22Rv1 (cell line): ENCODE measurements at regions not wholly inside any gene's neighbourhood (a gene's known extent, or its start where the extent isn't known, plus 50 kb on each side); places are given as distances from the start of the nearest gene placed in this dataset.
A peak's percentile ranks its signal among the peaks of the same experiment; 100 is the strongest.
"Not testable (repeated sequence)": the region's sequence is repeated elsewhere in the genome, so short reads cannot be mapped to it uniquely, and the experiment has no call there.

Experiments used
- H3K27ac ChIP-seq: fragments of 450-650 bp; 2 replicates; pipeline ENCODE4 v1.5.1; 2017
- ZFX ChIP-seq: fragments of 450-650 bp; IDR thresholded peaks from 2 replicates; pipeline ENCODE4 v1.6.1; 2017; ENCODE audit warnings: antibody characterized with exemption, borderline replicate concordance
- TF ChIP-seq, protein P1 (sequence below): fragments of 450-650 bp; IDR thresholded peaks from 2 replicates; pipeline ENCODE4 v1.5.1; 2017; ENCODE audit warnings: mild to moderate bottlenecking

DNA sequence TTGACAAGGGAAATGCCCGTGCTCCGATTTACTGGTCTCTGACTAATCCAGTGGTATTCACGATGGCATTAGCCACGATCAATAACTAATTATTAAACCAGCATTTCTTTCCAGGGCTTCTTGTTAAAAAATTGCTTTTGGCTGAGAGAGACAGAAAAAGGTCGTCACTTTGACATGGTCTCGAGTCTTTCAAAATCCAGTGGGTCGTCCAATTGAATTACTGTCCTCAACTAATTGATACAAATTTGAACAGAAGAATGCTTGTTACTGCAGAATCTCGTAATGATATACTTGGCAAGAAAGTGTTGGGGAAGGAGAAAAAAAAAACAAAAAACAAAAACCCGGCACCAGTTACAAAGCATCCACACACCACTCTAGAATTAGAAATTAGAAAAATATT is 318.4 kb downstream of the NR2F2 start:
- TF ChIP-seq, protein P1, sequence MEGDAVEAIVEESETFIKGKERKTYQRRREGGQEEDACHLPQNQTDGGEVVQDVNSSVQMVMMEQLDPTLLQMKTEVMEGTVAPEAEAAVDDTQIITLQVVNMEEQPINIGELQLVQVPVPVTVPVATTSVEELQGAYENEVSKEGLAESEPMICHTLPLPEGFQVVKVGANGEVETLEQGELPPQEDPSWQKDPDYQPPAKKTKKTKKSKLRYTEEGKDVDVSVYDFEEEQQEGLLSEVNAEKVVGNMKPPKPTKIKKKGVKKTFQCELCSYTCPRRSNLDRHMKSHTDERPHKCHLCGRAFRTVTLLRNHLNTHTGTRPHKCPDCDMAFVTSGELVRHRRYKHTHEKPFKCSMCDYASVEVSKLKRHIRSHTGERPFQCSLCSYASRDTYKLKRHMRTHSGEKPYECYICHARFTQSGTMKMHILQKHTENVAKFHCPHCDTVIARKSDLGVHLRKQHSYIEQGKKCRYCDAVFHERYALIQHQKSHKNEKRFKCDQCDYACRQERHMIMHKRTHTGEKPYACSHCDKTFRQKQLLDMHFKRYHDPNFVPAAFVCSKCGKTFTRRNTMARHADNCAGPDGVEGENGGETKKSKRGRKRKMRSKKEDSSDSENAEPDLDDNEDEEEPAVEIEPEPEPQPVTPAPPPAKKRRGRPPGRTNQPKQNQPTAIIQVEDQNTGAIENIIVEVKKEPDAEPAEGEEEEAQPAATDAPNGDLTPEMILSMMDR = no peak
- no peak for TF ChIP-seq ZFX

GRCh38 chr15:96657096-96657495 is 326.6 kb downstream of the NR2F2 start:
- TF ChIP-seq ZFX = no peak
- TF ChIP-seq, protein P1 = no peak
- H3K27ac ChIP-seq = no peak overlapping the region

More for the DNA sequence above, 318.4 kb downstream of the NR2F2 start:
- no peak overlapping the region for H3K27ac ChIP-seq

DNA sequence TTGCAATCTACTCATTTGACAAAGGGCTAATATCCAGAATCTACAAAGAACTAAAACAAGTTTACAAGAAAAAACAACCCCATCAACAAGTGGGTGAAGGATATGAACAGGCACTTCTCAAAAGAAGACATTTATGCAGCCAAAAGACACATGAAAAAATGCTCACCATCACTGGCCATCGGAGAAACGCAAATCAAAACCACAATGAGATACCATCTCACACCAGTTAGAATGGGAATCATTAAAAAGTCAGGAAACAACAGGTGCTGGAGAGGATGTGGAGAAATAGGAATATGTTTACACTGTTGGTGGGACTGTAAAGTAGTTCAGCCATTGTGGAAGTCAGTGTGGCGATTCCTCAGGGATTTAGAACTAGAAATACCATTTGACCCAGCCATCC is 336.5 kb downstream of the NR2F2 start:
- H3K27ac ChIP-seq = not testable (repeated sequence)

DNA sequence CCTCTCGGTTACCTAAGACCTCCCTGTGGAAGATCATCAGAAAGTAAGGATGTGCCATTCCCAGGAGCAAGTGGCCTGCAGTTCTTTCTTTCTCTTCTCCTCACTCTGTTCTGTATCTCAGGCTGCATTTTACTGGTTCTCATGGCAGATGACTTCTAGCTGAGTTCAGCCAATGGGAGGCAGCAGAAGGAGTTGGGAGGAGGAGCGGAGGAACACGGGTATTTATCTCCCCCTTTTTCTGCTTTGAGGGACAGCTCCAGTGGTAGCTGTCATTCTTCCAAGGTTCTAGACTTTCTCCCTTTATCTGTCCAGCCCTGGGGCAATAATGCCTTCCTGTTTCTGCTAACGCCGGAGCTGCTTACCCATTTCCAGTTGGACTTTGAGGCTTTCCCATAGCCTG is 339.9 kb downstream of the NR2F2 start:
- TF ChIP-seq ZFX = no peak
- TF ChIP-seq, protein P1 = no peak
- H3K27ac ChIP-seq = no peak overlapping the region

DNA sequence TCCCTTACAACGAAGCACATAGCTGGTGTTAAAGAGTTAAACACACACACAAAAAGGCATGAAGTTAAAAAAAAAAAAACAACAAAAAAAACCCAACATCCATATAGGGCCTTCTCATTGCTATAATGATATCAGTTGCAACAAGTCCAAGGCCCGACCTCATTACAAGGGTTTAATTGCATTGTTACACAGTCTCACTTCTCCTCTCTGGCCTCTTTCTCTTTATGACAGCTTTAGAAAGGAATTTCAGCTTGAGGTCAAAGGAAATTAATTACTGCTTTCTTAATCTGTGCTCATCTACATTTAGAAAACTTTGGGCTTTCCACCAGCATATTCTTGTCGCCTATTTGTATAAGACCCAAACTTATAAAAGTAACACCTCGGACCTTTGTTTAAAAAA is 342.1 kb downstream of the NR2F2 start:
- no peak for TF ChIP-seq ZFX
- TF ChIP-seq, protein P1 = no peak
- no peak overlapping the region for H3K27ac ChIP-seq

GRCh38 chr15:96678386-96678785 is 347.9 kb downstream of the NR2F2 start:
- no peak overlapping the region for H3K27ac ChIP-seq
- TF ChIP-seq ZFX = no peak
- TF ChIP-seq, protein P1 = no peak

DNA sequence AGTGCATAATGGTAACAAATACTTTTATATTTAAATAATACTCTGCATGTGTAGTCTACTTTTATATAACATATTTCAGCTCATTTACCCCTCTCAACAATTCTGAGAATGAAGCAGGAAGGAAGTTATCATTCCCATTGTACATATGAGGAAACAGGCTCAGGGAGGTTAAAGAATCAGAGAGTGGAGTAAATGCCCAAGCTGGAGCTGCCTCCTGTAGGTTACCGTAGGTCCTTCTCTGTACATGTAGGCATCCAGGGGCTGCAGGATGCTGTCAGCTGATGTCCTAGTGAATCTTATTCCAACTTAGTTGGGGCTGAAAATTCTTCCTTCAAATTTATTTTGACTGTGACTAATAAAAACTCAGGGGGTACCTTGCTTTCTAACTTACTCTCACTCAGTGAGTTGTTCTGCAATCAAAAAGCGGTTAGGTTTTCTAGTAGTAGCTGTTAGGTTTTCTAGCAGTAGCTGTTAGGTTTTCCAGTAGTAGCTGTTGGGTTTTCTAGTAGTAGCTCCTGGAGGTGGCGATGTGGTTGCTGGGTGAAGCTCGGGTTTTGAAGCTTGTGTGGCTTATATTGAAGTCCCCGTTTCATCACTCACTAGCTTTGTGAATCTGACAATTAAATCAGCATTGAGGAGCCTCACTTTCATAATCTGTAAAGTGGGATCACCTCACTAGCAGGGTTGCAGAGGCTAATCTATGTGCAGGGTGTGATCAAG is 357.0 kb downstream of the NR2F2 start:
- TF ChIP-seq, protein P1 = 0 out of 2 replicates have a peak, but pooled peaks have one; percentile 6
- no peak for TF ChIP-seq ZFX

GRCh38 chr15:96690733-96691132 is 360.2 kb downstream of the NR2F2 start:
- no peak overlapping the region for H3K27ac ChIP-seq
- TF ChIP-seq, protein P1 = no peak
- no peak for TF ChIP-seq ZFX

More for the DNA sequence above, 357.0 kb downstream of the NR2F2 start:
- H3K27ac ChIP-seq = no peak overlapping the region
